GM12874 (cell line): ENCODE measurements at regions not wholly inside any gene's neighbourhood (a gene's known extent, or its start where the extent isn't known, plus 50 kb on each side); places are given as distances from the start of the nearest gene placed in this dataset.

Source experiments
- TF ChIP-seq, protein P1 (sequence below): IDR thresholded peaks from 2 replicates; pipeline ENCODE4 v1.5.1; 2011; ENCODE audit warnings: low read depth, mild to moderate bottlenecking, control low read depth, low read length, moderate library complexity; ENCODE audit not compliant: insufficient read depth

DNA sequence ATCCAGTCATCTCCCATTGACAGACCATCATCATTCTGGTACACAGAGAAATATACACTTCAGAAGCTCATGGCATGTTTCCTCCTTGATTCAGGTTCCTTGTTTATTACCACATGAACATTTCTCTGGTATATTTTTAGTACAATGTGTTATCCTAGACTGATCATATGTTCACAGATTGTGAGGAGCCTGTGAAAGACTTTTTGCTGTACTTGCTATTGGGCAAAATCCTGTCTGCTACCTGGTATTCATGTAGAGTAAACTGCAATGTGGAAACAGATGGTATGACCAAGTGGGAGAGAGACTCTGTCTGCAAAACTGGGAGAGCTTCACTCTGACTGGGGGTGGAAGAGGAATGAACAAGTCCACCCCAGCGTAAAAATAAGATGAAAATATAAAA is 657.2 kb downstream of the IRS1 start:
- TF ChIP-seq, protein P1, sequence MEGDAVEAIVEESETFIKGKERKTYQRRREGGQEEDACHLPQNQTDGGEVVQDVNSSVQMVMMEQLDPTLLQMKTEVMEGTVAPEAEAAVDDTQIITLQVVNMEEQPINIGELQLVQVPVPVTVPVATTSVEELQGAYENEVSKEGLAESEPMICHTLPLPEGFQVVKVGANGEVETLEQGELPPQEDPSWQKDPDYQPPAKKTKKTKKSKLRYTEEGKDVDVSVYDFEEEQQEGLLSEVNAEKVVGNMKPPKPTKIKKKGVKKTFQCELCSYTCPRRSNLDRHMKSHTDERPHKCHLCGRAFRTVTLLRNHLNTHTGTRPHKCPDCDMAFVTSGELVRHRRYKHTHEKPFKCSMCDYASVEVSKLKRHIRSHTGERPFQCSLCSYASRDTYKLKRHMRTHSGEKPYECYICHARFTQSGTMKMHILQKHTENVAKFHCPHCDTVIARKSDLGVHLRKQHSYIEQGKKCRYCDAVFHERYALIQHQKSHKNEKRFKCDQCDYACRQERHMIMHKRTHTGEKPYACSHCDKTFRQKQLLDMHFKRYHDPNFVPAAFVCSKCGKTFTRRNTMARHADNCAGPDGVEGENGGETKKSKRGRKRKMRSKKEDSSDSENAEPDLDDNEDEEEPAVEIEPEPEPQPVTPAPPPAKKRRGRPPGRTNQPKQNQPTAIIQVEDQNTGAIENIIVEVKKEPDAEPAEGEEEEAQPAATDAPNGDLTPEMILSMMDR, result no peak

DNA sequence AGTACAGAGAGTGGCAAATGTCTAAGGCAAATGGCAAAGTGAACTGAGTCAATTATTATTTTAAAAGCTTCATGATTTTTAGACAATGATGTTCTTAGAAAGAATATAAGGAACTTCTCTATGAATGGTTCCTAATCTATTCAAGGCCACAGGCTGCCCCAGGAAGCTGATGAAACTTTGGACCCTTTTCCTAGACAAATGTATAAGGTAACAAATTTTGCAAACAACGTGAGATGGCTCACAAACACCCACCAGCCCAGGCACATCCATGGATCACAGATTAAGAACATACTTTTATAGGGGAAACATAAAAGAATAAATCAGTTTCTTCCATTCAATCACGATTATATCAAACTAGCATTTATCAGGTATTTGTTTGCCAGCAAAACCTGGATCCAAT is 659.0 kb downstream of the IRS1 start:
- TF ChIP-seq, protein P1, result no peak

DNA sequence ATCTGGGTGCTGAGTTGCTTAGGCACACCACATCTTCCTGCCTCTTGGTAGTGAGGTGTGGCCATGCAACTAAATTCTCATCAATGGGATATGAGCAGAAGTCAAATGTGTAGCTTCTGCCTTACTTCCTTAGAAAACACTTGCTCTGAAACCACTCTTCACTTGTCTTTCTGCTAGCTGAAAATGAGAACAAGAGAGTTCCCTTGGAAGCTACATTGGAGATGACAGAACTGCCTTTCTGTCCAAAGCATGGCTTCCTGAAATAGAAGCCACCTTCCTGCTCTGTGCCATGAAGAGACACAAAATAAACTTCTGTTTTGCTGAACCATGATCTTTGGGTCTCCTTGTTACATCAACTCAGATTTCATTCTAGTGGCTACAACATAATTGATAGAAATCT is 659.9 kb downstream of the IRS1 start:
- TF ChIP-seq, protein P1, result no peak

DNA sequence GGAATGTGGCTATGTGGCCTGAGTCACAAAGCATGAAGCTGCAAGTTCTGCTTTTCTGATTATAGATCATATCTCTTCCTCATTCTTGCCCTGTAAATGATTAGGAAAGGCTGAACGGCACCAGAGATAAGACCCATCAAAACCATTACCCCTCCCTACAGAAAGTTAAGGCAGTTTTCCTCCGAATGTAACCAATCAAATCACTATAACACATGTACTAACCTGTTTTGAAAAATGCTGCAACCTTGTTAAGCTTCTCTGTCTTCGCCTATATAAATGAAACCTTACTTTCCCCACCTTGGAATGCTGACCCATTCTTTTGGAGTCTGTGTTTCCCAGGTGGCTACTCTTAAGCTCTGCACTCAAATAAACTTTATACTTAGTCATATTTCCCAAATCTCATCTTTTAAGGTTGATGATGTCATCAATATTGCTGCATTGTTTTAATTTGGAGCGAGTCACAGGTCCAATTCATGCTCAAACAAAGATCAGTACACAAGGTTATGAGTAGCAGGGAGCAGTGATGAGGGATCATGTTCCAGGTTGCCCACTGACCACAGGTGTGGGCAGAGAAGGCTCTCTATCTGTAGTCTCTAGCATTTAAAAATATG is 662.3 kb downstream of the IRS1 start:
- TF ChIP-seq, protein P1, result no peak

DNA sequence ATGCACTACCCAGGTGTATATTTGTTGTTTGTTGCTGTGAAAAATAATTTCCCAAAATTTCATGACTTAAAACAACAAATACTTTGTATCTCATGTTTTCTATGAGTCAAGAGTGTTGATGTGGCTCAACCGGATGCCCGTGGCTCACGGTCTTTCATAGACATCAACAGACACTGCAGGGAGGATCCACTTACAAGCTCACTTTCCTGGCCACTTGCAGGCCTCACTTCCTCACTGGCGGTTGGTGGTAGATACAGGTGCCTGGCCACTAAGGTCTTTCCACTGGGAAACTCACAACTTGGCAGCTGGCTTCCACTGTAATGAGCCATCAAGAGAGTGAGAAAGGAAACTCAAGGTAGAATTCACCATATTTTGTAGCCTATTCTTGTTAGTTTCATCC is 662.9 kb downstream of the IRS1 start:
- TF ChIP-seq, protein P1, result no peak

DNA sequence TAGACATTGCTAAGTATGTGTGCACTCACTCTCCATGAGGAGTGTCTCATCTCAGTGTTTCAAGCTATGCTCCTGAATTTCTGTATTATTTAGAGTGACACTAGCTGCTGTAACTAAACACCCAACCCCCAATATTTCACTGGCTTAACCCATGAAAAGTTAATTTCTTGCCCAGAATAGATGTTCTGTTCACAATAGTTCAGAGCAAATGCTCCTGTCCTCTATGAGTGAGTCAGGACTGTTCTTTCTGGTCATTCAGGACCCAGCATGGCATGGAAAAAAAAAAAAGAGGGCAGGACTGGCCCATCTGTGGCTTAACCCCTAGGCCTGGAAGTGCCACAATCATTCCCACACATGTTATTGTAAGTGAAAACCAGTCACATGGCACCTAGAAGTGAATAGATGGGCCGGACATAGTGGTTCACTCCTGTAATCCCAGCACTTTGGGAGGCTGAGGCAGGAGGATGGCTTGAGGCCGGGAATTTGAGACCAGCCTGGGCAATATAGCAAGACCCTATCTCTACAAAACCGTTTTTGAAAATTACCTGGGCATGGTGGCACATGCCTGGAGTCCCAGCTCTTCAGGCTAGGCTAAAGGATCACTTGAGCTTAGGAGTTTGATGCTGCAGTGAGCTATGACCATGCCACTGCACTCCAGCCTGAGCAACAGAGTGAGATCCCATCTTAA is 663.6 kb downstream of the IRS1 start:
- TF ChIP-seq, protein P1, result no peak

DNA sequence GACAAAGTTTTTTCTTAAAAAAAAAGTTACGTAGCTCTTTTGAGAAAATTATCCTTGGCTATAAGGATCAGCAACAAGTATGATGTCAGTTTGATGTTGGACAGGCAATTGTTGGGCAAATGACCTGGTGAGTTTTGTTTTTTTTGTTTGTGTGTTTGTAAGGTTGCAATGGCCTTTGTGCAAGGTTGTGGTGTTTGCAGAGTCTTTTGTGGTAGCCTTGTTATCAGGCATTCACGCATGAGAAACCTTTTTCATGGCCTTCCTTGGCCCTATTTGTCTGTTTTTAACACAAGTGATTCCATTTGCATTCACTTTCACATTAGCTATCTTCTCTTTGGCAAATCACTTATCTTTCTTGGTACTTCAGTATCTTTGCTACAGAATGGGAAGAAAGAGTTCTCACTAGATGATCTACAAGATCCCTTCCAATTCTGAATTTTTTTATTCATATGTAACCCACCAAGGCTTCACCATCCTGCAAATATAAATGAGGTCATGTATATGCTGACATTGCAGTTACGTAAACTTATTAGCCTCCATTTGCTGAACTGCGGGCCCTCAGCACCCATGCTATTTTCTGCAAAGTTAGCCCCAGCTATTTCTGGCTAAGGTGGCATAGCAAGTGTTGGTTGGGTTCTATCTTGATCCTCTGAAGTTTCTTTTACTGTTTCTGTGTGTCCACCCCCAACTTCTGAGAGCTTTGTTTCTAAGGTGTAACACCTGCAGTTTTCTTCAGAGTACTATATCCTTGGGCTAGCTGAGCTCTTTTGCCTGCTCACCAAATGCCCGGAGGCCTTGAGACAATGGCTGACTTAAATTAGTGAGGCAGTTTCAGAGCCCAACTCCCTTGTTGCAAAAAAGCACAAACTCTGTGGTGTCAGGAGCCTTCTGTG is 667.1 kb downstream of the IRS1 start:
- TF ChIP-seq, protein P1, result no peak
